Keratinocyte (primary cell): ENCODE measurements at regions not wholly inside any gene's neighbourhood (a gene's known extent, or its start where the extent isn't known, plus 50 kb on each side); places are given as distances from the start of the nearest gene placed in this dataset.

ENCODE experiments used
- DNase-seq: peaks from one replicate; pipeline ENCODE4 v3.0.0-alpha.2; 2011; ENCODE audit warnings: low read depth, missing footprints, low spot score
- FAIRE-seq: peaks from 2 replicates; lab custom pipeline; 2011; peaks lifted over from hg19 to GRCh38; lab: Jason Lieb, UNC
- H2AFZ ChIP-seq: 2 replicates; pipeline ENCODE4 v1.6.0; 2012; ENCODE audit warnings: low read length, control low read depth, inconsistent platforms; ENCODE audit not compliant: control insufficient read depth
- H3K27ac ChIP-seq: 2 replicates; pipeline ENCODE4 v1.5.1; 2011; ENCODE audit warnings: low read length; ENCODE audit not compliant: control insufficient read depth, insufficient read depth
- H3K27me3 ChIP-seq: 3 replicates; pipeline ENCODE4 v1.6.0; 2011; ENCODE audit warnings: low read length; ENCODE audit not compliant: control insufficient read depth, insufficient read depth; ENCODE audit errors: extremely low read depth
- H3K36me3 ChIP-seq, 2 experiments: 2 replicates in 1 of 2; 3 replicates in 1 of 2; pipeline ENCODE4 v1.5.1; 2011; ENCODE audit warnings: low read length in 2 of 2, mild to moderate bottlenecking in 1 of 2; ENCODE audit not compliant: control insufficient read depth in 2 of 2, insufficient read depth in 2 of 2; ENCODE audit errors: extremely low read depth in 1 of 2
- H3K4me1 ChIP-seq: 3 replicates; pipeline ENCODE4 v1.5.1; 2011; ENCODE audit warnings: low read length; ENCODE audit not compliant: control insufficient read depth, insufficient read depth; ENCODE audit errors: extremely low read depth
- H3K4me2 ChIP-seq: 3 replicates; pipeline ENCODE4 v1.6.0; 2011; ENCODE audit warnings: low read depth, low read length; ENCODE audit not compliant: control insufficient read depth, insufficient read depth; ENCODE audit errors: extremely low read depth
- H3K4me3 ChIP-seq, 3 experiments: fragments of 200-600 bp in 1 of 3; sonication (generic) in 1 of 3; 2 replicates in 2 of 3; 3 replicates in 1 of 3; pipeline ENCODE4 v1.5.1; 2011 to 2016; ENCODE audit warnings: low read length in 3 of 3, mild to moderate bottlenecking in 3 of 3, control low read depth in 2 of 3, inconsistent platforms in 1 of 3, low read depth in 1 of 3, mixed read lengths in 1 of 3, mixed run types in 1 of 3, moderate library complexity in 1 of 3; ENCODE audit not compliant: control insufficient read depth in 2 of 3, insufficient read depth in 2 of 3; ENCODE audit errors: extremely low read depth in 1 of 3
- H3K79me2 ChIP-seq: 2 replicates; pipeline ENCODE4 v1.6.0; 2012; ENCODE audit warnings: low read length; ENCODE audit not compliant: control insufficient read depth, insufficient read depth
- H3K9ac ChIP-seq: 3 replicates; pipeline ENCODE4 v1.6.0; 2011; ENCODE audit warnings: low read length; ENCODE audit not compliant: control insufficient read depth, insufficient read depth; ENCODE audit errors: extremely low read depth
- H3K9me1 ChIP-seq: 3 replicates; pipeline ENCODE4 v1.6.0; 2011; ENCODE audit warnings: low read length; ENCODE audit not compliant: control insufficient read depth, insufficient read depth; ENCODE audit errors: extremely low read depth
- H3K9me3 ChIP-seq: 2 replicates; pipeline ENCODE4 v1.5.1; 2012; ENCODE audit warnings: low read depth, low read length; ENCODE audit not compliant: control insufficient read depth
- H4K20me1 ChIP-seq: 3 replicates; pipeline ENCODE4 v1.6.0; 2011; ENCODE audit warnings: low read length; ENCODE audit not compliant: control insufficient read depth, insufficient read depth; ENCODE audit errors: extremely low read depth
- CTCF ChIP-seq, 3 experiments: IDR thresholded peaks in 1 of 3; conservative IDR thresholded peaks in 1 of 3; optimal IDR thresholded peaks in 1 of 3; 2 replicates in 2 of 3; 3 replicates in 1 of 3; pipeline versions ENCODE3 to v1.5.1; 2011; ENCODE audit warnings: low read length in 3 of 3, mild to moderate bottlenecking in 3 of 3, moderate library complexity in 2 of 3, control low read depth in 1 of 3, inconsistent platforms in 1 of 3; ENCODE audit not compliant: insufficient read depth in 2 of 3; ENCODE audit errors: extremely low read depth in 1 of 3
- EZH2 ChIP-seq: IDR thresholded peaks from one replicate; pipeline ENCODE4 v1.6.1; 2012; ENCODE audit warnings: inconsistent platforms, mild to moderate bottlenecking, low read length, moderate library complexity
- dilution Hi-C: fragments of 300-500 bp; cut with MboI; formaldehyde crosslinking; loops from one replicate; pipeline ENCODE4 v1.7.0; 2020; ENCODE audit warnings: low sequenced_read_pairs; ENCODE audit not compliant: extremely low pct_ligation_motif_present

GRCh38 chr12:113551563-113551962 lies 79.9 kb upstream of the LHX5 start:
- FAIRE-seq = no peak
- dilution Hi-C loops = no loop called here
- no peak overlapping the region for H2AFZ ChIP-seq
- H3K9me1 ChIP-seq = no peaks in the 10 kb centered on the region
- no peaks in the 10 kb centered on the region for H3K79me2 ChIP-seq
- H3K4me2 ChIP-seq = no peak overlapping the region
- no peak overlapping the region for H3K27ac ChIP-seq
- H3K9me3 ChIP-seq = no peaks in the 10 kb centered on the region
- H3K9ac ChIP-seq = no peak overlapping the region
- no peaks in the 10 kb centered on the region for H4K20me1 ChIP-seq
- no peak overlapping the region for H3K4me3 ChIP-seq
- no peaks in the 10 kb centered on the region for H3K36me3 ChIP-seq
- no peak for DNase-seq
- no peaks in the 10 kb centered on the region for H3K4me1 ChIP-seq
- no peaks in the 10 kb centered on the region for H3K27me3 ChIP-seq
- no peak for TF ChIP-seq CTCF (optimal IDR thresholded peaks at IDR 0.05 in 1 of 3, IDR thresholded peaks at IDR 0.05 in 1 of 3, conservative IDR thresholded peaks at IDR 0.05 in 1 of 3; ENCODE audit: extremely low read depth in 1 of 3, insufficient read depth in 2 of 3, low read length in 3 of 3)
- TF ChIP-seq EZH2 = no peak

GRCh38 chr12:113548467-113548866 lies 76.8 kb upstream of the LHX5 start:
- no peaks in the 10 kb centered on the region for H3K36me3 ChIP-seq
- no peak overlapping the region for H3K4me2 ChIP-seq
- no peaks in the 10 kb centered on the region for H3K4me1 ChIP-seq
- dilution Hi-C loops = no loop called here
- no peak overlapping the region for H2AFZ ChIP-seq
- no peaks in the 10 kb centered on the region for H3K9me1 ChIP-seq
- H3K9ac ChIP-seq = no peak overlapping the region
- no peaks in the 10 kb centered on the region for H4K20me1 ChIP-seq
- no peaks in the 10 kb centered on the region for H3K9me3 ChIP-seq
- H3K79me2 ChIP-seq = no peaks in the 10 kb centered on the region
- H3K27me3 ChIP-seq = no peaks in the 10 kb centered on the region
- no peak for DNase-seq
- FAIRE-seq = no peak
- no peak overlapping the region for H3K27ac ChIP-seq
- no peak overlapping the region for H3K4me3 ChIP-seq
- TF ChIP-seq CTCF (optimal IDR thresholded peaks at IDR 0.05 in 1 of 3, IDR thresholded peaks at IDR 0.05 in 1 of 3, conservative IDR thresholded peaks at IDR 0.05 in 1 of 3; ENCODE audit: extremely low read depth in 1 of 3, insufficient read depth in 2 of 3, low read length in 3 of 3) (no peak), EZH2 (no peak)
